GM18508 (cell line): ENCODE measurements at regions not wholly inside any gene's neighbourhood (a gene's known extent, or its start where the extent isn't known, plus 50 kb on each side); places are given as distances from the start of the nearest gene placed in this dataset.
"Not testable (repeated sequence)": the region's sequence is repeated elsewhere in the genome, so short reads cannot be mapped to it uniquely, and the experiment has no call there.

Experiments
- ATAC-seq: cut with Tn5 transposase; IDR thresholded peaks from one replicate; pipeline ENCODE4 v1.9.1; 2021; ENCODE audit warnings: moderate number of reproducible peaks; ENCODE audit not compliant: insufficient read depth, unreplicated experiment

GRCh38 chr4:187362937-187363857 is 632.4 kb upstream of the ZFP42 start:
- ATAC-seq, result no peak

- ATAC-seq, result no peak
Observed at GRCh38 chr4:187364401-187364800, 631.2 kb upstream of the ZFP42 start.

DNA sequence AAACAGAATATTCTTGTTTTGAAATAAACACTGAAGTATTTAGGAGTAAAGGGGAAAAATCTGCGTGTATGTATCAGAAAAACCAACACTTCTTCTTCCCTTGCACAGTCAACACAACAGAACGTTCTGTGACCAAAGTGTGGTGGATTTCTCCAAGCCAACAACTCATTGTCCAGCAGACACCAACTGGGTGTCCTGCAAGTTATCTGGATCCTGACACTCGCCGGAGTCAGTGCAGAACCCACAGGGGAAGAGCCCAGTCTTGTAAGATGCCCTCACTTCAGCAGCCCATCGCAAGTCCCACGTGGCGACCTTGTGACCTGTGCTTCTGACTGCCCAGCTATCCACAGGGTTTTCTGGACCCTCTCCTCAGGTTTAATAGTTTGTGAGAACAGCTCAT is 630.7 kb upstream of the ZFP42 start:
- no peak for ATAC-seq

GRCh38 chr4:187366530-187366929 is 629.0 kb upstream of the ZFP42 start:
- no peak for ATAC-seq

DNA sequence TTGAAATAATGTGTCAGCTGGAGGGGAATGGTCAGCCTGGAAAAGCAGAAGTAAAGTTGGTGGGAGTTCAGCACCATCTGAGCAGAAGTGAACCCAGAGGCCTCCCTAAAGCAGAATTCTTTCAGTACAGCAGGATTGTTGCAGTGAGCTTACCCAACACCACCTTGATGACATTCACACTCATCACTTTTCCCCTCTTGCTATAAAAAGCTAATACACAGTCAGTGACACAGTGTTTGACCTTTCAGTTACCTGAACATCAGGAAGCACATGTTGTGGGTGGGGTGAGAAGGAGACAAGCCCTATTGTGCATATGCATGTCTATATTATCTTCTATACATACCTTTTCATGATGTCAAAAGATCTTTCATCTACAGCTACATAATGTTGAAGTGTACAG is 624.7 kb upstream of the ZFP42 start:
- ATAC-seq, result no peak

DNA sequence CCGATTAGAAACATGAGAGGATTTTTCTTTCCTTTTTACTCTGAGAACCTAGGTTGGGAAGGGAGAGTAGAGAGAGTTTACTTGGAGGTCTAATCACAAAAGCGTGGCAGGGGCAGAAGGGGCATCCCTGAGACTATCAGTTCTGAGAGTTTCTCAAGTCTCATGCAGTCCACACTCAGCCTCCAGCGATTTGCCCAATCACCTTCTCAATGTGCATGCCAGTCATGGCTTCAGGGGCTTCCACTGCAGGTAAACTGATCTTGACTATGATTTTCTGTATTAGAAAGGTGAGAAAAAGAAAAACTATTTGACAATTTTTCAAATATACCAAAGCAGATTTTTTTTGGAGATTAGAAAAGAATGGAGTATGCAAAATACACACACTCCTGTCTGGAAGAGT is 617.1 kb upstream of the ZFP42 start:
- ATAC-seq, result no peak

GRCh38 chr4:187380181-187380581 is 615.4 kb upstream of the ZFP42 start:
- ATAC-seq, result no peak

DNA sequence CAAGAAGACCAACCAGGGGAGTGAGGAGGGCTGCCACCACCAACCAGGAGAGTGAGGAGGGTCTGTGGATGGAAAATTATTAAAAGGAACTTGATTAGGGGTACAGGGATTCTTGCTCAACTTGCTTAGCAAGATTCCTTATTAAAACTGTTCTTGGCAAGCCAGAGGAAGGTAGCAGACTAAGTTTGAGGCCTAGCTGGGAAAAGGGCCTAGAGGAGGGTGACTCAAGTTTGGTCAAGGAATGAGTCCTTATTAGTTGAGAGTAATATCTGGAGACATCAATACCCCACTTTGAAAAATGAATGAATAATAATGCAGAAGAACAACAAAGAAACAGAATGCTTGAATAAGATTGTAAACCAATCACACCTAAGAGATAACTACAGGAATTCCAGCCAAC is 612.4 kb upstream of the ZFP42 start:
- ATAC-seq, result no peak

DNA sequence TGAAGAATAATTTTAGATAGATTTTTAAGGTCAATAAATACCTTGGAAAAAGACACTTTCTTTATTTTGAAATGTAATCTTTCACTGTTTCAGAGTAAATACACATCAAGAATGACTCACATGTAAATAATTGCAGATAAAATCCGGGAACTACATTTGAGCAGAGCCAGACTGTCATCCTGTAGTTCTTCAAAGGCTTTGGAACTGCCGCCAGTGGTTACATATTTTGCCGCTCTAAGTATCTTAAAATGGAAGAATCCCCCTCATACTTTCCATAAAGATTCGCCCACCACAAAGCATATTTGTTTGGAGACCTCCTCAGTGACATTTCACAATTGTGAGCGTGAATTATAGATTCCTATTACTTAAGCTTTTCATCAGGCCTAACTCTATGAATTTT is 607.8 kb upstream of the ZFP42 start:
- ATAC-seq, result no peak

DNA sequence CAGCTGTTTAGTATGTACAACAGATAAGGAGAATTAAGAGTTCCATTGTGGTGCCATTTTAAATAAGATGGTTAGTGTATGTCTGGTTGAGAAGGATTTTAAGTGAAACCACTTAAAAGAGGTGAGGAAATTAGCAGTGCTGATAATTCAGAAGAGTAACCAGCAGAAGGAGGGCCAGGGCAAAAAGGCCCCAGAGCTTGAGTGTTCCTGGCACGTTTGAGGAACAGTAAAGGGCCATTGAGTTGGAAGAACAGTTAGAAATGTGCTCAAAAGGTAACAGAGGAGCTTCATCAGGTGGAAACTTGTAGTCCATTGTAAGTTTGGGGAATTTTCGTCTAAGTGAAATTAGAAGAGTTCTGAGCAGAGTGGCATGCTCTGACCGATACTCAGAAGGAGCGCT is 606.2 kb upstream of the ZFP42 start:
- no peak for ATAC-seq

DNA sequence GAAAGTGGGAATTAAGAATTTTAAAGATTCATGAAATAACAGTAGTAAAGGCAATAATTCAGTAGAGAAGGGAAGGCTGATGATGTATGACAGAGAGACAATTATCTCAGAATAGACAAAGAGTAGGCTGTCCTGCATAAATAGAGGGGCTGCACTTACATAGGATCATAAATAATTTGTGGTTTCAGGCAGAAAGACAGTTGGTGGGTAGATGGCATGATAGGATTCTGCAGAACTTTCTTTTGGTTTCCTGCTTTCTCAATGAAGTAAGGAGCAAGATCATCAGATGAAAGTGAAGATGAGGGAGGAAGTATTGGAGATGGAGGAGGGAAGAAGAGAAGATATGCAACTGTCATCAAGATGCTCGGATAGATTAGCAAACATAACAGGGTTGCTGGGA is 604.9 kb upstream of the ZFP42 start:
- ATAC-seq, result no peak

GRCh38 chr4:187393531-187394344 is 601.8 kb upstream of the ZFP42 start:
- no peak for ATAC-seq

DNA sequence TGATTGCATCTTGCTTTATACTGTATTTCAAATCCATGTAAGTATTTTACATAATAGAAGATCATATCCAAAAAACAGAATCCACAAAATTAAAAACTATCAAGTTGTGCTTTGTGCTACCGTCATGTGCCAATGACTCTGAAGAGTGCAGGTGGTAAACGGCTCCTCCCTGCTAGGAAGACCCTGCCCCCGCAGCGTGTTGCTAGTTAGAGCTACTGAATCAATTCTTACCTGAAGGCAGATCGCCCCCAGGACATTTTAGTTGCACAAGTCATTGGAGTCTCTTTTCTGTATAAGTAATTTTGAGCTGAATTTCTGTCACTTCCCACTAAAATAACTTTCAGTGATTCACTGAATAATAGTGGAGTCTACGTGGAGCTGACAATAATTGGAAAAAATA is 599.5 kb upstream of the ZFP42 start:
- no peak for ATAC-seq

DNA sequence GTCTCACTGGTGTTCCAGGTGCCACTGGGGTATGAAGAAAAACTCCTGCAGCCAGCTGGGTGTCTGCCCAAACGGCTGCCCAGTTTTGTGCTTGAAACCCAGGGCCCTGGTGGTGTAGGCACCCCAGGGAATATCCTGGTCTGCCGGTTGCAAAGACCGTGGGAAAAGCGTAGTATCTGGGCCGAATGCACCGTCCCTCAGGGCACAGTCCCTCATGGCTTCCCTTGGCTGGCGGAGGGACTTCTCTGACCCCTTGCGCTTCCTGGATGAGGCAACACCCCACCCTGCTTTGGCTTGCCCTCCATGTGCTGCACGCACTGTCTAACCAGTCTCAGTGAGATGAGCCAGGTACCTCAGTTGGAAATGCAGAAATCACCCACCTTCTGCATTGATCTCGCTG is 587.1 kb upstream of the ZFP42 start:
- not testable (repeated sequence) for ATAC-seq

GRCh38 chr4:187413564-187414358 is 581.8 kb upstream of the ZFP42 start:
- ATAC-seq, result no peak

GRCh38 chr4:187414716-187415115 is 580.9 kb upstream of the ZFP42 start:
- no peak for ATAC-seq

- no peak for ATAC-seq
Observed at GRCh38 chr4:187415231-187415630, 580.3 kb upstream of the ZFP42 start.

DNA sequence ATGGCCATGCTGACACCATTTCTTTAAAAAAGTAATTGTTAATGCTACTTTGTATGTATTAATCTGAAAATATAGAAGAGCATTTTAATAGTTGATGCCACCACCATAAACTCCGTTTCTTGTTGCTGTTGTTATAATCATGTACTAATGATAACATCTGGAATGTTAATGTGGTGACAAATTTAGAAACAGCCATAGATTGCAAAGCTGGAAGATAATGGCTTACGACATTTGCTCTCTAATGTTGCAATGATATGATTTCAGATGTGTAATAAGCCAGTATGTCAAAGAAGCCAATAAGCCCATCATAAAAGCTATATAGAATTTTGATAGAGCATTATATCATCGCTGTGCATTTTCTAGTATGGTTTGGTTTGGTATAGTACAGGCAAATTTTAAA is 579.4 kb upstream of the ZFP42 start:
- ATAC-seq, result no peak

- ATAC-seq, result no peak
Observed at GRCh38 chr4:187417721-187418120, 577.9 kb upstream of the ZFP42 start.

DNA sequence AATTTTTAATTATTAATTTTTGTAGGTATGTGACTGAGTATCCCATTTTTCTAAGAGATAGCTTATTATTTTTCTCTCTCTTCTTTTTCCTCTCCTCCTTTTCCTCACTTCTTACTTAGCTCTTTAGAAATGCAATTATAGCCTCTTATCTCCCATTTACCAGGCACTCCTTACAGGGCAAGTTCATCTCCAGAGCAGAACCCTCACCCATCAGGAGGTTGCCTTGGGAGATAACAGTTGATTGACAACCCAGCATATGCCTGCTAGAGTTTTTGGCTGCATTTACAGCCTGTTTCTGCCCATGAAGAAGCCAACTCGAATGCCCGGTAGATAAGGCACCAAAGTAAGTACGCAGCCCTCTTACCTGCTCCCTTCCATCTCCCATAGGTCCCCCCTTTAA is 572.9 kb upstream of the ZFP42 start:
- no peak for ATAC-seq

- no peak for ATAC-seq
Observed at GRCh38 chr4:187424636-187425035, 570.9 kb upstream of the ZFP42 start.
